Subcutaneous abdominal adipose tissue (tissue), 5 donors: ENCODE measurements at regions not wholly inside any gene's neighbourhood (a gene's known extent, or its start where the extent isn't known, plus 50 kb on each side); places are given as distances from the start of the nearest gene placed in this dataset.
"Not testable (repeated sequence)": the region's sequence is repeated elsewhere in the genome, so short reads cannot be mapped to it uniquely, and the experiment has no call there.

Experiments
- H3K27ac ChIP-seq: one replicate; pipeline ENCODE4 v1.7.0; 2013; ENCODE audit warnings: low read depth, mild to moderate bottlenecking, inconsistent platforms, low read length, moderate library complexity
- H3K27me3 ChIP-seq, 5 donors: one replicate each; pipeline ENCODE4 v1.7.0; 2013; ENCODE audit warnings: low read length in 5 of 5, inconsistent platforms in 1 of 5; ENCODE audit not compliant: control insufficient read depth in 5 of 5, insufficient read depth in 4 of 5
- H3K36me3 ChIP-seq, 5 donors: one replicate each; pipeline ENCODE4 v1.7.0; 2013; ENCODE audit warnings: low read length in 5 of 5; ENCODE audit not compliant: control insufficient read depth in 5 of 5, insufficient read depth in 5 of 5
- H3K4me1 ChIP-seq, 5 donors: one replicate each; pipeline ENCODE4 v1.7.0; 2013; ENCODE audit warnings: low read length in 5 of 5, mild to moderate bottlenecking in 3 of 5, moderate library complexity in 1 of 5; ENCODE audit not compliant: control insufficient read depth in 5 of 5, insufficient read depth in 5 of 5
- H3K4me3 ChIP-seq, 5 donors: one replicate each; pipeline ENCODE4 v1.7.0; 2013; ENCODE audit warnings: low read length in 5 of 5, low read depth in 1 of 5
- H3K9ac ChIP-seq, 5 donors: one replicate each; pipeline ENCODE4 v1.7.0; 2013; ENCODE audit warnings: low read length in 5 of 5, mild to moderate bottlenecking in 4 of 5, moderate library complexity in 3 of 5
- H3K9me3 ChIP-seq, 5 donors: one replicate each; pipeline ENCODE4 v1.7.0; 2013; ENCODE audit warnings: low read length in 5 of 5; ENCODE audit not compliant: control insufficient read depth in 5 of 5
- donor health status: healthy.
- donor health status: healthy.
- donor health status: healthy.
- donor health status: healthy.
- donor health status: healthy.

DNA sequence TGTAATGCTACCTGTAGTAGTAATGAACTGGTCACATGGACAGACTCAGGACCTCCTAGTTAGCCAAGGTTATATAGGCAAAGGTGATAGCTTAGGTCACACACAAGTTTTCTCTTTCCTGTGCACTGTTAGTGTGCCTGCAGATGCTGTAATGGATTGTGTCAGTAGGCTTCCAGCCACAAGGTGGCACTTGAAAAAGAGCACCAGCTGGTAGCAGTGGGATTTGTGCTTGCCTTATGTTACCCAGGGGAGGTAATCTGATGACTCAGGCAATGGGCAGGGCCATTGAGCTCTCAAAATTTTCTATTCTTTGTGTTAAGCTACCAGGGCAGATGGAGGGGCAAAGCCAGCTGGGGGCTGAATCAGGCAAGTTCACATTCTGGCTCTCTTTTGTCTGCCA lies 562.6 kb upstream of the TPTE start:
- not testable (repeated sequence) for H3K27me3 ChIP-seq, H3K4me1 ChIP-seq

DNA sequence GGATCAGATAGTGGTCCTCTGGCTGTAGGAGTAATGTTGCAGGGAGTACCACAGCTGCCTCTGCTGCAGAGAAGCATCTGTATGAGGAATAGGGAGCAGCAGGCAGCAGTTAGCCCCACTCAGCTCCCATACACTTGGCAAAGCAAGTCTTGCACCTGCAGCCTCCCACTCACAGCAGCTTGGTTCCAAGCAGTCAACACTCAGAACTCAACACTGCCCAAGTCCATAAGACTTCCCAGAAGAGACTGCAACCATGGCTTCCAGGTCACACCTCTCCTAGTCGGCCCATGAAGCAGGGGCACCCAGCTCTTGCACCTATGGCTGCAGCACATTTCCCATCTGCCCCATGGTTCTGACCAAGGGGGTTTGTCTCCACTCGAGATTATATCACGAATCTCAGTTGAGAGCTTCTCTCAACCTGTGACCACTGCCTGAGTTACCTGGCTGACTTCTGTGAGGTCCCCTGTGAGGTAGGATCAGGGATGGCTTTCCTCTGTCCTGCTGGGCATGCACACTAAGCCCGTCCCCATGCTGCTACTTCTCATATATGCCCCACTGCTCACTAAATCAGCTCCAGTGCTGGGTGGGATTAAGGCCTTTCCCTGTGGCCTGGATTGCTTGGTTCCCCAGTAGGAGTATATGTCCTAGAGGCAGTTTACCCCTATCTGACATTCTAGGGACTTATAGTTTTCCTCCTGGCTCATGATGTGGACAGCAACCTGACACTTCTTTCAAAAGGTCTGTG lies 562.0 kb upstream of the TPTE start:
- H3K27ac ChIP-seq, H3K4me3 ChIP-seq, H3K4me1 ChIP-seq, H3K27me3 ChIP-seq, H3K9ac ChIP-seq, H3K36me3 ChIP-seq: not testable (repeated sequence)
- H3K9me3 ChIP-seq, result peaks cover 2 to 12% (median 3%) of the 10 kb centered on the region in 5 donors

More for the DNA sequence above, 562.6 kb upstream of the TPTE start:
- H3K27ac ChIP-seq, H3K9ac ChIP-seq, H3K4me3 ChIP-seq, H3K36me3 ChIP-seq: not testable (repeated sequence)
- peaks cover 2 to 12% (median 3%) of the 10 kb centered on the region in 5 donors for H3K9me3 ChIP-seq

DNA sequence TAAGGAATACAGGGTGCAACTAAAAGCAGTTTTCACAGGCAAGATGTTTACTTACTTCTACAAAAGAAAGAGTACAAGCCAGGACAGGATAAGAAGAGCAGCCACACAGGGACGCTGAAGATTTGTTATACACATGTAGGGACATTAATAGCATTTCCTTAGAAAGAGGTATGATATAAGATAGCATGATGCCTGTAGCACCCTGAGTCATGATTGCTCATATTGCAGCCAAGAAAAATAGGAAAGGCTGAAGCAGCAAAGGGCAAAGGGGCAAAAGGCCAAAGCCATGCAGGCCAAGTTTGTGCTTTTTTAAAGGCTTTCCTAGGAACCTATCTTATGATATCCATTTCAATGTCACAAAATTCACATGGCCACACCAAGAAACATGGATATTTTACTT lies 552.0 kb upstream of the TPTE start:
- not testable (repeated sequence) for H3K36me3 ChIP-seq, H3K27me3 ChIP-seq, H3K27ac ChIP-seq, H3K9ac ChIP-seq, H3K4me3 ChIP-seq, H3K9me3 ChIP-seq, H3K4me1 ChIP-seq

DNA sequence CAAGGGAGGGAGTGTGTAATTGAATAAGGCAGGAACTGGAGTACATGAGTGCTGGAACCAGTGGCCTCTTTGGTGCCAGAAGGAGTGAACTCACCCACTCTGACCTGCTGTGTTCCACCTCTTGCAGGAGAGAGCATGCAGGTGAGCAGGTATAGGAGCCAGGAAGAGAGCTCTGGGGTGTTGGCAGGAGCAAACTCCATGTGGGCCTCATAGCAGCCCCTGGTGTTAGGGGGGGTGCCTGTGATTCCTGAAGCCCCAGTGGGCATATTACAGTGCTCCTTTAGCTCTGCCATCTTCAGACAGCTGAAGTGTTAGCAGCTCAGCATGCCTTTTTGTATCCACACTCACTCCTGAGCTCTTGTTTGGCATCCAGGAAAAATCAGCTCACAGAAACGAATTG lies 549.4 kb upstream of the TPTE start:
- H3K27me3 ChIP-seq, H3K27ac ChIP-seq, H3K36me3 ChIP-seq, H3K4me1 ChIP-seq, H3K4me3 ChIP-seq, H3K9ac ChIP-seq, H3K9me3 ChIP-seq: not testable (repeated sequence)

DNA sequence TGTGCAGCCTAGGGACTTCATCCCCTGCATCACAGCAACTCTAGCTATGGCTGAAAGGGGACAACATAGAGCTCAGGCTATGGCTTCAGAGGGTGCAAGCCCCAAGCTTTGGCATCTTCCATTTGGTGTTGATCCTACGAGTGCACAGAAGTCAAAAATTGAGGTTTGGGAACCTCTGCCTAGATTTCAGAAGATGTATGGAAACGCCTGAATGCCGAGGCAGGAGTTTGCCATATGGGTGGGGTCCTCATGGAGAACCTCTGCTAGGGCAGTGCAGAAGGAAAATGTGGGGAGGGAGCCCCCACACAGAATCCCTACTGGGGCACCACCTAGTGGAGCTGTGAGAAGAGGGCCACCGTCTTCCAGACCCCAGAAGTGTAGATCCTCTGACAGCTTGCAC lies 543.0 kb upstream of the TPTE start:
- H3K27ac ChIP-seq, H3K27me3 ChIP-seq, H3K9ac ChIP-seq, H3K4me3 ChIP-seq, H3K9me3 ChIP-seq, H3K36me3 ChIP-seq, H3K4me1 ChIP-seq: not testable (repeated sequence)

DNA sequence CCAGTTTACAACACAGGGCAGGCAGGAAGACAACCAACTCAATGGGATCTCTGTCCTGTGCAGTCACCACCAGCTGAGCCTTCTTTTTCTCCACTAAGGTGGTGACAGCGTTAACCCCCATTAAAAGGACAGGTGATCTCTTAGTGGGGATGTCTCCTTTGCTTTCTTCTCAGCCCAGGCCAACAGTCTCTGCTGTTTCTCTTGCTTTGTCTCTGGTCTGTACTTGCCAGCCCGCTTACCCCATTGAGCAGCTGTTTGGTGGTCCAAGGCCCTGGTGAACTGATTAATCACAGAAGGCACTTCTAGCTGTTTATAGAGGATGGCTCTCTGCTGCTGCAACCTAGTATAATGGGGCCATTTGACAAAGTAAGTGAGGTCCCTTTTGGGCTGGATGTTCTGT lies 523.9 kb upstream of the TPTE start:
- H3K27ac ChIP-seq, H3K9ac ChIP-seq, H3K4me1 ChIP-seq, H3K9me3 ChIP-seq, H3K36me3 ChIP-seq, H3K27me3 ChIP-seq, H3K4me3 ChIP-seq: not testable (repeated sequence)

DNA sequence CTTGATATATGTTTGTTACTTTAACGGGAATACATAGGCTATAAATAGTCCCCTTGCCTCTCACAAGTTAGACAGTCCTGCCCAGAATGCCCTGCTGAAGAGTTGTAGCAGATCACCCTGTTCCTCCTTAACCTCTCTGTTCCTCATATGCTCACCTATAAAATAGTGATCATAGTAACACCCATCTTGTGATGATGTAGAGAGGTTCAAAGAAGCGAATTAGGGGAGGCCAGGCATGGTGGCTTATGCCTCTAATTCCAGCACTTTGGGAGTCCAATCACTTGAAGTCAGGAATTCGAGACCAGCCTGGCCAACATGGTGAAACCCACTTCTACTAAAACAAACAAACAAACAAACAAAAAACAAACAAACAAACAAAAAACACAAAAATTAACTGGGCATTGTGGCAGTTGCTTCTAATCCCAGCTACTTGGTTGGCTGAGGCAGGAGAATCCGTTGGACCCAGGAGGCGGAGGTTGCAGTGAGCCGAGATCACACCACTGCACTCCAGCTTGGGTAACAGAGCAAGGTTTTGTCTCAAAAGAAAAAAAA lies 518.5 kb upstream of the TPTE start:
- not testable (repeated sequence) for H3K4me3 ChIP-seq, H3K36me3 ChIP-seq, H3K27ac ChIP-seq, H3K9me3 ChIP-seq, H3K4me1 ChIP-seq, H3K9ac ChIP-seq, H3K27me3 ChIP-seq

DNA sequence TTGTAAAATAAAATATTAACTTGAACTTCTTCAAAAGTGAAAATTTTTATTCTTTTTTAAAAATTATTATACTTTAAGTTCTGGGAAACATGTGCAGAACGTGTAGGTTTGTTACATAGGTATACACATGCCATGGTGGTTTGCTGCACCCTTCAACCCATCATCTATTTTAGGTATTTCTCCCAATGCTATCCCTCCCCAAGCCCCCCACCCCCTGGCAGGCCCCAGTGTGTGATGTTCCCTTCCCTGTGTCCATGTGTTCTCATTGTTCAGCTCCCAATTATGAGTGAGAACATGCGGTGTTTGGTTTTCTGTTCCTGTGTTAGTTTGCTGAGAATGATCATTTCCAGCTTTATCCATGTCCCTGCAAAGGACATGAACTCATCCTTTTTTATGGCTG lies 515.6 kb upstream of the TPTE start:
- H3K27me3 ChIP-seq, result not testable (repeated sequence)

DNA sequence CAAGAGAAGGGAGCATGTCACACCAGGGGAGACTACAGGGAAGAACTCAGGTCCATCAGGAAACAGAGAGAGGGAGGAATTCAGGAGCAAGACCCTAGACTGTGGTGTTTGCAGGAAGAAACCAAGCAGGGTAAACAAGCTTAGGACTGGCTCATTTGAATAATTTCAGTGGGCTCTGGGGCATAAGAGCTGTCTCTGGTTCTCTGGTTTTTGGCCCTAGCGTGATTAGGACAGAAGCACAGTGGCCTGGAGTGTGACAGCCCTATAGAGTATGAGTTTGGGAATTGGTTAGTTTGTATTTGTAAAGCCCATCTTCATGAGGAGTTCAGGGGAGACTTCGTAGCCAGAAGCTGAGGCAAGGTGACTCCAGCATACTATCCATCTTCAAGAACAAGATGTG lies 504.4 kb upstream of the TPTE start:
- H3K36me3 ChIP-seq, H3K27me3 ChIP-seq, H3K4me3 ChIP-seq, H3K9ac ChIP-seq, H3K9me3 ChIP-seq, H3K4me1 ChIP-seq, H3K27ac ChIP-seq: not testable (repeated sequence)

More for the DNA sequence above, 515.6 kb upstream of the TPTE start:
- H3K9me3 ChIP-seq, H3K9ac ChIP-seq, H3K4me1 ChIP-seq, H3K4me3 ChIP-seq, H3K36me3 ChIP-seq, H3K27ac ChIP-seq: not testable (repeated sequence)

DNA sequence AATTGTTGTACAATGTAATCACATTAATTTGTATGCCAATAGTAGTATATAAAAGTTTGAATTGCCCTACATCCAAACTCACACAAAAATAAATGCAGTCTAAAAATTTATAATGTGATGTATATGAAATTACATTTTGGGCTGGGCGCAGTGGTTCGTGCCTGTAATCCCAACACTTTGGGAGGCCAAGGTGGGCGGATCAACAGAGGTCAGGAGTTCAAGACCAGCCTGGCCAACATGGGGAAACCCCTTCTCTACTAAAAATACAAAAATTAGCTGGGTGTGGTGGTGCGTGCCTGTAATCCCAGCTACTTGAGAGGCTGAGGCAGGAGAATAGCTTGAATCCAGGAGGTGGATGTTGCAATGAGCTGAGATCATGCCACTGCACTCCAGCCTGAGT lies 503.6 kb upstream of the TPTE start:
- not testable (repeated sequence) for H3K9ac ChIP-seq, H3K4me1 ChIP-seq, H3K36me3 ChIP-seq, H3K9me3 ChIP-seq, H3K27ac ChIP-seq, H3K27me3 ChIP-seq, H3K4me3 ChIP-seq

DNA sequence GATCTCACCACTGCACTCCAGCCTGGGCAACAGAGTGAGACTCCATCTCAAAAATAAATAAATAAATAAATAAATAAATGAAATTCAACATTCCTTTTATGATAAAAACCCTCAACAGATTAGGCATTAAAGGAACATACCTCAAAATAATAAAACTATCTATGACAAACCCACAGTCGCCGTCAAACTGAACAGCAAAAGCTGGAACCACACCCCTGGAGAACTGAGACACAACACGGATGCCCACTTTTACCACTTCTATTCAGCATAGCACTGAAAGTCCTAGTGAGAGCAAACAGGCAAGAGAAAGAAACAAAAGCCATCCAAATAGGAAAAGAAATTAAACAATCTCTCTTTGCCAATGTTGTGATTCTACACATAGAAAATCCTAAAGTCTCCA lies 499.9 kb upstream of the TPTE start:
- H3K9me3 ChIP-seq, H3K27me3 ChIP-seq, H3K27ac ChIP-seq, H3K9ac ChIP-seq, H3K4me3 ChIP-seq, H3K36me3 ChIP-seq, H3K4me1 ChIP-seq: not testable (repeated sequence)
